HCT116 (cell line): ENCODE measurements at regions not wholly inside any gene's neighbourhood (a gene's known extent, or its start where the extent isn't known, plus 50 kb on each side); places are given as distances from the start of the nearest gene placed in this dataset.

Experiments used
- ATAC-seq: fragments of 200-7000 bp; cut with Tn5 transposase; 2 replicates; pipeline ENCODE4 v1.9.1; 2020; ENCODE audit warnings: mild to moderate bottlenecking, moderate library complexity
- BruUV-seq: library from RNA; stranded (reverse); fragments of 400-500 nt; replicated peaks from 2 replicates; lab custom pipeline; 2021; lab: Mats Ljungman, UMichigan
- CTCF ChIA-PET: fragments of 300-600 bp; sonication (Branson Sonifier 250); formaldehyde crosslinking; loops from one replicate; lab custom pipeline; 2021; ENCODE audit warnings: antibody characterized with exemption; lab: Charles Lee
- POLR2A ChIA-PET: fragments of 300-600, 350-600 bp; sonication (Branson Sonifier 250); formaldehyde crosslinking; loops from one replicate; lab custom pipeline; 2021; ENCODE audit warnings: antibody characterized with exemption; lab: Charles Lee
- RAD21 ChIA-PET, 2 experiments: fragments of 300-600 bp; sonication (Branson Sonifier 250); formaldehyde crosslinking; loops; one replicate each; lab custom pipeline; 2023; ENCODE audit warnings: low total read pairs in 2 of 2; ENCODE audit not compliant: uncharacterized antibody in 2 of 2, unreplicated experiment in 2 of 2, low non-redundant PET in 1 of 2; lab: Charles Lee
- DNase-seq: peaks from one replicate; pipeline ENCODE4 v3.0.0-alpha.2; 2010; ENCODE audit warnings: low read depth, low spot score
- H2AFZ ChIP-seq: fragments of 200-600 bp; shearing (Covaris generic), sonication (generic); 2 replicates; pipeline ENCODE4 v1.6.1; 2017; ENCODE audit warnings: low read depth, mixed run types, mixed read lengths, antibody characterized with exemption, low read length; ENCODE audit not compliant: poor library complexity, severe bottlenecking
- H3K27ac ChIP-seq: 2 replicates; pipeline ENCODE4 v1.5.1; 2012; ENCODE audit warnings: low read depth, low read length
- H3K27me3 ChIP-seq: fragments of 200-600 bp; sonication (generic); 2 replicates; pipeline ENCODE4 v1.6.1; 2016; ENCODE audit warnings: mixed run types, low read length, mixed read lengths; ENCODE audit not compliant: insufficient read depth
- H3K36me3 ChIP-seq, 2 experiments: fragments of 200-500 bp in 1 of 2; fragments of 200-600 bp in 1 of 2; sonication (Bioruptor generic) in 1 of 2; sonication (generic) in 1 of 2; 2 replicates each; pipeline versions ENCODE4 v1.5.1 to v1.6.1; 2014 to 2016; ENCODE audit warnings: low read length in 2 of 2, inconsistent platforms in 1 of 2, mixed read lengths in 1 of 2, mixed run types in 1 of 2; ENCODE audit not compliant: insufficient read depth in 2 of 2, control insufficient read depth in 1 of 2
- H3K4me1 ChIP-seq, 2 experiments: fragments of 200-600 bp in 1 of 2; sonication (generic) in 1 of 2; 2 replicates each; pipeline versions ENCODE4 v1.5.1 to v1.6.1; 2012 to 2017; ENCODE audit warnings: low read length in 2 of 2, inconsistent platforms in 1 of 2, mild to moderate bottlenecking in 1 of 2, mixed read lengths in 1 of 2, mixed run types in 1 of 2, moderate library complexity in 1 of 2; ENCODE audit not compliant: insufficient read depth in 2 of 2, control insufficient read depth in 1 of 2
- H3K4me2 ChIP-seq: fragments of 200-600 bp; sonication (generic); 2 replicates; pipeline ENCODE4 v1.6.1; 2017; ENCODE audit warnings: mixed run types, low read length, mixed read lengths
- H3K4me3 ChIP-seq, 2 experiments: fragments of 200-600 bp in 1 of 2; sonication (generic) in 1 of 2; replicated peaks in 1 of 2; 2 replicates each; pipeline ENCODE4 v1.5.1; 2011 to 2016; ENCODE audit warnings: low read length in 2 of 2, control low read depth in 1 of 2, low read depth in 1 of 2, mild to moderate bottlenecking in 1 of 2, mixed read lengths in 1 of 2, mixed run types in 1 of 2
- H3K79me2 ChIP-seq: fragments of 200-600 bp; sonication (generic); 2 replicates; pipeline ENCODE4 v1.6.1; 2017; ENCODE audit warnings: mild to moderate bottlenecking, mixed run types, low read length, moderate library complexity, mixed read lengths; ENCODE audit not compliant: insufficient read depth
- H3K9ac ChIP-seq: fragments of 200-600 bp; sonication (generic); 2 replicates; pipeline ENCODE4 v1.6.1; 2016; ENCODE audit warnings: low read length, mixed read lengths
- H3K9me2 ChIP-seq: fragments of 200-600 bp; sonication (generic), shearing (Covaris generic); 2 replicates; pipeline ENCODE4 v1.6.1; 2017; ENCODE audit warnings: mixed run types, mild to moderate bottlenecking, moderate library complexity; ENCODE audit not compliant: insufficient read depth
- H3K9me3 ChIP-seq, 2 experiments: fragments of 200-500 bp in 1 of 2; fragments of 200-600 bp in 1 of 2; sonication (Bioruptor generic) in 1 of 2; sonication (generic) in 1 of 2; 2 replicates each; pipeline ENCODE4 v1.6.1; 2014 to 2017; ENCODE audit warnings: low read length in 2 of 2, mixed read lengths in 2 of 2, inconsistent platforms in 1 of 2, low read depth in 1 of 2, mild to moderate bottlenecking in 1 of 2, mixed run types in 1 of 2, moderate library complexity in 1 of 2; ENCODE audit not compliant: control insufficient read depth in 1 of 2, insufficient read depth in 1 of 2
- H4K20me1 ChIP-seq: fragments of 200-600 bp; sonication (generic), shearing (Covaris generic); 2 replicates; pipeline ENCODE4 v1.6.1; 2017; ENCODE audit warnings: mixed run types, mild to moderate bottlenecking, moderate library complexity; ENCODE audit not compliant: insufficient read depth
- ATF3 ChIP-seq: IDR thresholded peaks from 2 replicates; pipeline ENCODE4 v1.6.1; 2012
- CBX3 ChIP-seq: IDR thresholded peaks from 2 replicates; pipeline ENCODE4 v1.6.1; 2012; ENCODE audit warnings: low read depth
- CEBPB ChIP-seq: IDR thresholded peaks from 2 replicates; pipeline ENCODE4 v1.6.1; 2012; ENCODE audit warnings: low read depth
- CTCF ChIP-seq, 3 experiments: fragments of 200-600 bp in 1 of 3; sonication (generic) in 1 of 3; IDR thresholded peaks in 2 of 3; conservative IDR thresholded peaks in 1 of 3; 2 replicates each; pipeline ENCODE4 v1.5.1; 2012 to 2017; ENCODE audit warnings: low read depth in 2 of 3, low read length in 2 of 3, antibody characterized with exemption in 1 of 3, borderline replicate concordance in 1 of 3, control low read depth in 1 of 3, mild to moderate bottlenecking in 1 of 3, mixed read lengths in 1 of 3, mixed run types in 1 of 3, moderate library complexity in 1 of 3; ENCODE audit not compliant: insufficient read depth in 1 of 3
- ELF1 ChIP-seq: IDR thresholded peaks from 2 replicates; pipeline ENCODE4 v1.6.1; 2012; ENCODE audit warnings: low read depth, borderline replicate concordance
- EZH2 ChIP-seq: fragments of 200-600 bp; sonication (generic); IDR thresholded peaks from 2 replicates; pipeline ENCODE4 v1.6.1; 2017; ENCODE audit warnings: antibody characterized with exemption, mixed run types
- FOSL1 ChIP-seq: IDR thresholded peaks from 2 replicates; pipeline ENCODE4 v1.6.1; 2012; ENCODE audit warnings: low read depth
- JUND ChIP-seq: IDR thresholded peaks from 2 replicates; pipeline ENCODE4 v1.6.1; 2012
- REST ChIP-seq: IDR thresholded peaks from 2 replicates; pipeline ENCODE4 v1.6.1; 2012; ENCODE audit warnings: low read depth
- SIN3A ChIP-seq: IDR thresholded peaks from 2 replicates; pipeline ENCODE4 v1.6.1; 2012; ENCODE audit warnings: low read depth
- SP1 ChIP-seq: IDR thresholded peaks from 2 replicates; pipeline ENCODE4 v1.6.1; 2012; ENCODE audit warnings: low read depth
- SRF ChIP-seq: IDR thresholded peaks from 2 replicates; pipeline ENCODE4 v1.6.1; 2012; ENCODE audit warnings: low read depth
- TCF7L2 ChIP-seq: IDR thresholded peaks from 2 replicates; pipeline ENCODE4 v1.7.0; 2011; ENCODE audit warnings: borderline replicate concordance, inconsistent platforms; ENCODE audit not compliant: insufficient read depth, insufficient read length; ENCODE audit errors: extremely low read depth
- intact Hi-C: fragments of 100-400 bp; cut with micrococcal nuclease; formaldehyde crosslinking; loops from 2 replicates; pipeline ENCODE4 v1.10.0; 2022

- H3K9me3 ChIP-seq: no peaks in the 10 kb centered on the region
- no peaks in the 10 kb centered on the region for H3K9me2 ChIP-seq
- no peak for DNase-seq
- POLR2A ChIA-PET: no interaction called here
- H3K4me2 ChIP-seq: no peak overlapping the region
- TF ChIP-seq ELF1 (no peak), CBX3 (no peak), SIN3A (no peak), REST (no peak), CEBPB (no peak), TCF7L2 (no peak), SRF (no peak), JUND (no peak), EZH2 (no peak), SP1 (no peak), ATF3 (no peak), CTCF (IDR thresholded peaks at IDR 0.05 in 2 of 3, conservative IDR thresholded peaks at IDR 0.05 in 1 of 3; ENCODE audit: borderline replicate concordance in 1 of 3, insufficient read depth in 1 of 3, low read depth in 2 of 3, low read length in 2 of 3) (no peak), FOSL1 (no peak)
- TF ChIP-seq, all 23 proteins: peak for 0
- no peaks in the 10 kb centered on the region for H3K79me2 ChIP-seq
- BruUV-seq: no TSS peak
- no peaks in the 10 kb centered on the region for H3K4me1 ChIP-seq
- CTCF ChIA-PET: no interaction called here
- no peak overlapping the region for H3K4me3 ChIP-seq
- no peaks in the 10 kb centered on the region for H3K27me3 ChIP-seq
- RAD21 ChIA-PET: no interaction called here
- no peak overlapping the region for H3K27ac ChIP-seq
- no peak overlapping the region for H3K9ac ChIP-seq
- H4K20me1 ChIP-seq: no peaks in the 10 kb centered on the region; the same call in 1 of the 2 replicates
- H3K36me3 ChIP-seq: no peaks in the 10 kb centered on the region
- H2AFZ ChIP-seq: no peak overlapping the region
- intact Hi-C loops: no loop called here
- ATAC-seq: no peak
Measured at GRCh38 chr5:117376748-117377147, 802.1 kb upstream of the SEMA6A start.
